Endothelial cell of umbilical vein (primary cell): ENCODE measurements at regions not wholly inside any gene's neighbourhood (a gene's known extent, or its start where the extent isn't known, plus 50 kb on each side); places are given as distances from the start of the nearest gene placed in this dataset.

Experiments used
- BruUV-seq: library from RNA; stranded (reverse); fragments of 400-500 nt; replicated peaks from 2 replicates; lab custom pipeline; 2021; lab: Mats Ljungman, UMichigan
- CTCF ChIA-PET: fragments of 300-600, 350-600 bp; sonication (Branson Sonifier 250); formaldehyde crosslinking; loops from one replicate; lab custom pipeline; 2021; ENCODE audit warnings: antibody characterized with exemption, inconsistent platforms; lab: Charles Lee
- POLR2A ChIA-PET: fragments of 300-600, 350-600 bp; sonication (Branson Sonifier 250); formaldehyde crosslinking; loops from one replicate; lab custom pipeline; 2021; ENCODE audit warnings: antibody characterized with exemption, inconsistent platforms; lab: Charles Lee
- DNase-seq: peaks from one replicate; pipeline ENCODE4 v3.0.0-alpha.2; 2011; ENCODE audit warnings: low read depth, low spot score
- FAIRE-seq: peaks from 2 replicates; lab custom pipeline; 2011; peaks lifted over from hg19 to GRCh38; lab: Jason Lieb, UNC
- H2AFZ ChIP-seq: 2 replicates; pipeline ENCODE4 v1.6.0; 2012; ENCODE audit warnings: low read depth, low read length, control low read depth, inconsistent platforms
- H3K27ac ChIP-seq: 2 replicates; pipeline ENCODE4 v1.5.1; 2011; ENCODE audit warnings: low read depth, mild to moderate bottlenecking, control low read depth, low read length, moderate library complexity; ENCODE audit not compliant: insufficient read depth
- H3K27me3 ChIP-seq, 2 experiments: 2 replicates each; pipeline versions ENCODE4 v1.6.0 to v1.6.1; 2011; ENCODE audit warnings: low read length in 2 of 2, mixed read lengths in 1 of 2; ENCODE audit not compliant: control insufficient read depth in 2 of 2, insufficient read depth in 2 of 2
- H3K36me3 ChIP-seq, 2 experiments: 2 replicates in 1 of 2; 3 replicates in 1 of 2; pipeline ENCODE4 v1.5.1; 2011; ENCODE audit warnings: low read length in 2 of 2, mild to moderate bottlenecking in 1 of 2, moderate library complexity in 1 of 2; ENCODE audit not compliant: control insufficient read depth in 2 of 2, insufficient read depth in 2 of 2; ENCODE audit errors: extremely low read depth in 1 of 2
- H3K4me1 ChIP-seq: 3 replicates; pipeline ENCODE4 v1.5.1; 2011; ENCODE audit warnings: mild to moderate bottlenecking, low read length; ENCODE audit not compliant: control insufficient read depth, insufficient read depth; ENCODE audit errors: extremely low read depth
- H3K4me2 ChIP-seq: 2 replicates; pipeline ENCODE4 v1.6.1; 2011; ENCODE audit warnings: low read length, control low read depth, mixed read lengths; ENCODE audit not compliant: insufficient read depth
- H3K4me3 ChIP-seq, 3 experiments: fragments of 200-600 bp in 1 of 3; sonication (generic), shearing (Covaris generic) in 1 of 3; replicated peaks in 1 of 3; 2 replicates each; pipeline ENCODE4 v1.5.1; 2011 to 2016; ENCODE audit warnings: control low read depth in 3 of 3, low read length in 3 of 3, mild to moderate bottlenecking in 2 of 3, inconsistent platforms in 1 of 3, low read depth in 1 of 3, moderate library complexity in 1 of 3; ENCODE audit not compliant: insufficient read depth in 1 of 3
- H3K79me2 ChIP-seq: 2 replicates; pipeline ENCODE4 v1.6.0; 2012; ENCODE audit warnings: low read length, inconsistent platforms; ENCODE audit not compliant: control insufficient read depth, insufficient read depth
- H3K9ac ChIP-seq: replicated peaks from 2 replicates; pipeline ENCODE3; 2011; ENCODE audit warnings: low read length, control low read depth; ENCODE audit not compliant: insufficient read depth; ENCODE audit errors: extremely low read depth
- H3K9me1 ChIP-seq: replicated peaks from 3 replicates; pipeline ENCODE4 v1.6.0; 2011; ENCODE audit warnings: mild to moderate bottlenecking, low read length; ENCODE audit not compliant: control insufficient read depth, insufficient read depth; ENCODE audit errors: extremely low read depth
- H3K9me3 ChIP-seq: replicated peaks from 2 replicates; pipeline ENCODE4 v1.5.1; 2012; ENCODE audit warnings: low read length, inconsistent platforms; ENCODE audit not compliant: control insufficient read depth, insufficient read depth
- H4K20me1 ChIP-seq: replicated peaks from 2 replicates; pipeline ENCODE3; 2011; ENCODE audit warnings: mild to moderate bottlenecking, low read length; ENCODE audit not compliant: control insufficient read depth, insufficient read depth; ENCODE audit errors: extremely low read depth
- CTCF ChIP-seq, 2 donors: IDR thresholded peaks; 1 replicate in 1 of 2; 2 replicates in 1 of 2; pipeline ENCODE4 v1.5.1; 2011; ENCODE audit warnings: low read length in 2 of 2, mild to moderate bottlenecking in 2 of 2, moderate library complexity in 2 of 2, control low read depth in 1 of 2, inconsistent platforms in 1 of 2, low read depth in 1 of 2; ENCODE audit not compliant: insufficient read depth in 1 of 2; ENCODE audit errors: extremely low read depth in 1 of 2
- EZH2 ChIP-seq: IDR thresholded peaks from 2 replicates; pipeline ENCODE4 v1.6.1; 2012; ENCODE audit warnings: borderline replicate concordance, low read depth, mild to moderate bottlenecking, moderate library complexity, low read length, inconsistent platforms; ENCODE audit not compliant: severe bottlenecking
- FOS ChIP-seq: IDR thresholded peaks from 2 replicates; pipeline ENCODE4 v1.6.1; 2011; ENCODE audit warnings: mild to moderate bottlenecking, low read length, moderate library complexity, borderline replicate concordance; ENCODE audit not compliant: insufficient read depth
- GATA2 ChIP-seq: IDR thresholded peaks from 2 replicates; pipeline ENCODE4 v1.7.0; 2011; ENCODE audit warnings: low read depth, mild to moderate bottlenecking, moderate library complexity, mixed read lengths, low read length; ENCODE audit not compliant: insufficient read length, insufficient read depth
- JUN ChIP-seq: IDR thresholded peaks from 2 replicates; pipeline ENCODE4 v1.6.1; 2011; ENCODE audit warnings: borderline replicate concordance, low read depth; ENCODE audit not compliant: insufficient read length, insufficient read depth
- MAX ChIP-seq: IDR thresholded peaks from 2 replicates; pipeline ENCODE4 v1.6.1; 2011; ENCODE audit not compliant: insufficient read depth, insufficient read length
- MYC ChIP-seq: IDR thresholded peaks from one replicate; pipeline ENCODE4 v1.6.1; 2011; ENCODE audit warnings: mild to moderate bottlenecking, low read depth, low read length
- POLR2A ChIP-seq: IDR thresholded peaks from 2 replicates; pipeline ENCODE4 v1.6.1; 2012; ENCODE audit warnings: low read depth, mild to moderate bottlenecking, control low read depth, low read length
- POLR2AphosphoS5 ChIP-seq: IDR thresholded peaks from 2 replicates; pipeline ENCODE4 v1.6.1; 2012; ENCODE audit warnings: low read depth, mild to moderate bottlenecking, control low read depth, low read length, moderate library complexity; ENCODE audit not compliant: insufficient read depth
- dilution Hi-C: fragments of 300-500 bp; cut with MboI; formaldehyde crosslinking; loops from one replicate; pipeline ENCODE4 v1.15.0; 2019; ENCODE audit warnings: low sequenced_read_pairs; ENCODE audit not compliant: extremely low pct_ligation_motif_present
- intact Hi-C: fragments of 100-400 bp; cut with micrococcal nuclease; formaldehyde crosslinking; loops from one replicate; pipeline ENCODE4 v1.10.0; 2022

- H3K9me3 ChIP-seq = no peaks in the 10 kb centered on the region
- H3K36me3 ChIP-seq = no peaks in the 10 kb centered on the region
- H3K27ac ChIP-seq = no peak overlapping the region
- ChIA-PET CTCF (no interaction called here), POLR2A (no interaction called here)
- no peak for FAIRE-seq
- H3K27me3 ChIP-seq = peaks cover 0 to 1% of the 10 kb centered on the region in 2 experiments
- no peak overlapping the region for H2AFZ ChIP-seq
- H3K9ac ChIP-seq = no peak overlapping the region
- no peaks in the 10 kb centered on the region for H3K9me1 ChIP-seq
- H3K4me3 ChIP-seq = no peak overlapping the region
- intact Hi-C loops = no loop called here
- H3K79me2 ChIP-seq = no peaks in the 10 kb centered on the region
- no peaks in the 10 kb centered on the region for H4K20me1 ChIP-seq
- DNase-seq = no peak
- no peak overlapping the region for H3K4me2 ChIP-seq
- dilution Hi-C loops = no loop called here
- no peaks in the 10 kb centered on the region for H3K4me1 ChIP-seq
- no TSS peak for BruUV-seq
- TF ChIP-seq GATA2 (no peak), POLR2AphosphoS5 (no peak), MYC (no peak)
Observed at GRCh38 chr11:16412525-16413172, 56.3 kb upstream of the SOX6 start.

GRCh38 chr11:16410479-16410878 lies 54.1 kb upstream of the SOX6 start:
- Histone ChIP-seq H3K9me1 (no peaks in the 10 kb centered on the region), H3K36me3 (no peaks in the 10 kb centered on the region), H3K79me2 (no peaks in the 10 kb centered on the region), H3K4me3 (no peak overlapping the region), H3K4me1 (no peaks in the 10 kb centered on the region), H3K27me3 (no peaks in the 10 kb centered on the region), H3K27ac (no peak overlapping the region), H3K9ac (no peak overlapping the region), H2AFZ (no peak overlapping the region), H3K9me3 (no peaks in the 10 kb centered on the region), H3K4me2 (no peak overlapping the region), H4K20me1 (no peaks in the 10 kb centered on the region)
- dilution Hi-C loops = no loop called here
- POLR2A ChIA-PET = no interaction called here
- FAIRE-seq (no peak), DNase-seq (no peak)
- BruUV-seq = no TSS peak
- TF ChIP-seq POLR2AphosphoS5 = no peak
- TF ChIP-seq MAX = no peak
- no peak for TF ChIP-seq FOS
- no peak for TF ChIP-seq POLR2A
- no peak for TF ChIP-seq CTCF (IDR thresholded peaks at IDR 0.05; ENCODE audit: extremely low read depth in 1 of 2, insufficient read depth in 1 of 2, low read depth in 1 of 2, low read length in 2 of 2)
- no peak for TF ChIP-seq GATA2
- no peak for TF ChIP-seq MYC
- TF ChIP-seq JUN = no peak
- no peak for TF ChIP-seq EZH2
- CTCF ChIA-PET = no interaction called here
- intact Hi-C loops = no loop called here
